Caki2 (cell line): ENCODE measurements at regions not wholly inside any gene's neighbourhood (a gene's known extent, or its start where the extent isn't known, plus 50 kb on each side); places are given as distances from the start of the nearest gene placed in this dataset.
A peak's percentile ranks its signal among the peaks of the same experiment; 100 is the strongest.
"Not testable (repeated sequence)": the region's sequence is repeated elsewhere in the genome, so short reads cannot be mapped to it uniquely, and the experiment has no call there.

Source experiments
- DNase-seq: peaks from one replicate; pipeline ENCODE4 v3.0.0-alpha.2; 2015; ENCODE audit warnings: low read depth
- in situ Hi-C: cut with HindIII; loops from 2 replicates; pipeline ENCODE4 v1.10.0; 2016; ENCODE audit warnings: low sequenced_read_pairs, low pct_unique_long_range_greater_than_20kb, mixed read lengths

- peak; percentile 70 for DNase-seq
- in situ Hi-C loops: no loop called here
Observed at GRCh38 chr5:1633605-1634336, 110.0 kb upstream of the LPCAT1 start.

DNA sequence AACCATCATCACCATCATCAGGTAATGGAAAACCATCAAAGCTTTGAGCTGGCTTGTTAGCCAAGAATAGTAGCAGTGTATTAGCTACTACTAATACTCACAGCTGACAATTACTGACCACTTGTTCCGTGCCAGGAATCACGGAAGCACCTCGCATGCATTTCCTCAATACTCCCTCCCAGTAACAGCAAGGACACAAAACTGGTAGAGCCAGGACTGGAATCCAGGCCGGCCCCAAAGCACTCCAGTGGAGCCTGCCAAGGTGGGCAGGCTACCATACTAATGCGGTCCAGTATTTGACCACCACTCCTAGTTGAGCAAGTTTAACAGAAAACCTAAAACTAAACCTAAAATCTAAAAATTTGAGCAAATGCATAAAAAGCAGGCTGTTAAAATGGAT lies 107.2 kb upstream of the LPCAT1 start:
- DNase-seq, in situ Hi-C loops: not testable (repeated sequence)

DNA sequence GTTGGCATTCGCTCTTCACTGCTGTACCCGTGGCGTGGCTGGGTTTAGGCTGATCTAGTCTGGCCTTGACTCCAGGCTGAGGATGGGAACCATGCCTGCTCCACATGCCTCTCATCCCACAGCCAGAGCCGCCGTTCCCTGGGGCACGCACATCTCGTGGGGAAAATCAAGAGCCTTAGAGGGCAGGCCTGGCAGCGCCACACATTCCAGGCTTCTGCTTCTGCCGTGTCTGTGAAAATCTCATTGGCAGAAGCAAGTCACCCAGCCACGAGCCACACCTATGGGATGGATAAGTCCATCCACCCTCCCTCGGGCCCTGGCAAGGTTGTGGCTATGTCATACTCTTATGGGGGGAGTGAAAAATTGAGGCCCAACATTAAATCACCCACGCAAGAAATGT lies 102.6 kb upstream of the LPCAT1 start:
- DNase-seq, in situ Hi-C loops: not testable (repeated sequence)

DNA sequence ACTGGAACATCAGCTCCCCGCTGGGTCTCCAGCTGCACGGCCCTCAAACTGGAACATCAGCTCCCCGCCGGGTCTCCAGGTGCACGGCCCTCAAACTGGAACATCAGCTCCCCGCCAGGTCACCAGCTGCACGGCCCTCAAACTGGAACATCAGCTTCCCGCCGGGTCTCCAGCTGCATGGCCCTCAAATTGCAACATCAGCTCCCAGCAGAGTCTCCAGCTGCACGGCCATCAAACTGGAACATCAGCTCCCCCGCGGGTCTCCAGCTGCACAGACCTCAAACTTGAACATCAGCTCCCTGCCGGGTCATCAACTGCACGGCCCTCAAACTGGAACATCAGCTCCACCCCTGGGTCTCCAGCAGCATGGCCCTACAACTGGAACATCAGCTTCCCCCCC lies 95.8 kb upstream of the LPCAT1 start:
- DNase-seq, in situ Hi-C loops: not testable (repeated sequence)

- in situ Hi-C loops, DNase-seq: not testable (repeated sequence)
Observed at GRCh38 chr5:1618296-1618865, 94.6 kb upstream of the LPCAT1 start.

- DNase-seq, in situ Hi-C loops: not testable (repeated sequence)
Observed at GRCh38 chr5:1617236-1617755, 93.5 kb upstream of the LPCAT1 start.

DNA sequence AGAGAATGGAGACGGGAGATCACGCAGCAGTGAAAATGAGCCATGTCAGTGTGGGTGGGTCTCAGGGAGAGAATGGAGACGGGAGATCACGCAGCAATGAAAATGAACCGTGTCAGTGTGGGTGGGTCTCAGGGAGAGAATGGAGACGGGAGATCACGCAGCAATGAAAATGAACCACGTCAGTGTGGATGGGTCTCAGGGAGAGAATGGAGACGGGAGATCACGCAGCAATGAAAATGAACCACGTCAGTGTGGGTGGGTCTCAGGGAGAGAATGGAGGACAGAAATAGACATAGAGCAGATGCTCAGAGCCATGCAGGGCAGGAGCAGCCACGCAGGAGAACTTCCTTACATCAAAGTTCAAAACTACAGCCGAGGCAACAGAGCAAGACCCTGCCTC lies 89.8 kb upstream of the LPCAT1 start:
- DNase-seq, in situ Hi-C loops: not testable (repeated sequence)

DNA sequence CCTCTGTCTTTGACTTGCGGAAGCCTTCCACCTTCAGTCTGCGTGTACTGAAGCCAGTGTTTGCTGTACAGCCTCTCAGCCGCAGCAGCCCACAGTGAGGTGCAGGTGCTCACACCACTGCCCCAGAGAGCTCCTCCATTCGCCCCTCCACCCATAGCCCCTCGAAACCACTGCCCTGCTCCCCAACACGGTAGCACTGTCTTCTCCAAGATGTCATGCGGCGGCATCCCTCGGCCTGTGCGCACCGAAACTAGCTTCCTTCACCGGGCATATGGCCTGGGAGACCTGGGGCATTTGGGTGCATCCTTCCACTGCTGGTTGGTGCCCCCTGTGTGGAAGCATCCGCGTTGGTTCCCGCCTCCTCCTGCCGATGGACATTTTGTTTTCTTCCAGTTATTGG lies 86.8 kb upstream of the LPCAT1 start:
- DNase-seq: not testable (repeated sequence)

GRCh38 chr5:1609111-1609510 lies 85.4 kb upstream of the LPCAT1 start:
- in situ Hi-C loops, DNase-seq: not testable (repeated sequence)

More for the DNA sequence above, 86.8 kb upstream of the LPCAT1 start:
- in situ Hi-C loops: not testable (repeated sequence)

GRCh38 chr5:1608336-1608735 lies 84.6 kb upstream of the LPCAT1 start:
- in situ Hi-C loops: not testable (repeated sequence)
- peak; percentile 8 for DNase-seq

DNA sequence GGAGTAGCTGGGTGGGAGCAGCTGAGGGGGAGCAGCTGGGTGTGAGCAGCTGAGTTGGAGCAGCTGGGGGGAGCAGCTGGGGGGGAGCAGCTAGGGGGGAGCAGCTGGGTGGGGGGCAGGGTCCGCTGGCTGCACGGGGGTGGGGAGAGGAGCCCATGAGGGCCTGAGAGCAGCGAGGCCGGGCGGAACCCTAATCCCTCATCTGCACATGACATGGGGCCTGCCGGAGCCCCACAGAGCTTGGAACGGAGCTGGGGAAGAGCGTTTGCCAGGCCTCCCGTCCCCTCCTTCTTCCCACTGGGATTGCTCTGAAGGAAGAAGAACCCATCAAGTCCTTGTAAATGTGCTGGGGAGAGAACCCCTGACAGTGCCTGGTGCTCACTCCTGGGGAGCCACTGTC lies 83.2 kb upstream of the LPCAT1 start:
- in situ Hi-C loops, DNase-seq: not testable (repeated sequence)

GRCh38 chr5:1603916-1604315 lies 80.2 kb upstream of the LPCAT1 start:
- DNase-seq, in situ Hi-C loops: not testable (repeated sequence)

DNA sequence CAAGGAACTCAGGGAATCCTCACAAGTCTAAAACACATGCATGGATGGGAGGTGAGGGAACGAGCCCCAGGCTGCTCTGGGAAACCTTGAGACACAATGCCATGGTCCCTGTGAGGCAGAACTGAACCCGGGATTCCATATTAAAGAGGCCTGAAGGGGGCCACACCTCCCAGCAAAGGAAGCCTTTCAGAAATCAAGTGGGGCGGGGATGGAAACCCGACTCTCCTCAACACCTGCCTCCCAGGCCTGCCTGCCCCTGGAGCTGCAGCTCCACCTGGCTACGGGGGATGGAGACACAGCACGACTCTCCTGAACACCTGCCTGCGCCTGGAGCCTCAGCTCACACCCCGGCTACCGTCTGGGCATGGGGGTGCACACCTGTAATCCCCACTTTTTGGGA lies 77.8 kb upstream of the LPCAT1 start:
- peak; percentile 12 for DNase-seq
- in situ Hi-C loops: not testable (repeated sequence)

- peak; percentile 75 for DNase-seq
- in situ Hi-C loops: not testable (repeated sequence)
Observed at GRCh38 chr5:1598950-1599737, 75.4 kb upstream of the LPCAT1 start.

DNA sequence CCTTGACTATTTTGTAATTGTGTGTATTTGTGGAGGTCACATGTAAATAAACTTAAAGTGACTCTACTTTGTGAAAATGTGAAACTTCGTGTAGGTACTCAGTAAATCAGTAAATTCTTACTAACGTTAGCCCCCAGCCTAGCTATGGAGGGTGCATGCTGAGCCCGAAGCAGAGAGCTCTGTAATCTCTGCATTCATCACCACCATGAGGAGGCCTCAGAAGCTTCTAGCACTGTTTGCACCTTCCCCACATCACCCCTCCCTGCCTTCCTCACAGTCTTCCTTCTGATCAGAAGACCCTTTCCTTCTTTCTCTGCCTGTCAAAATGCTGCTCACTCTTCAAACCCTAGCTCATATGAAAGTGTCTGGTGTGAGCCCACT lies 73.3 kb upstream of the LPCAT1 start:
- DNase-seq, in situ Hi-C loops: not testable (repeated sequence)

GRCh38 chr5:1596462-1597092 lies 72.8 kb upstream of the LPCAT1 start:
- in situ Hi-C loops, DNase-seq: not testable (repeated sequence)

- in situ Hi-C loops: no loop called here
- peak; percentile 83 for DNase-seq
Observed at GRCh38 chr5:1594357-1595106, 70.8 kb upstream of the LPCAT1 start.

GRCh38 chr5:1593903-1594356 lies 70.2 kb upstream of the LPCAT1 start:
- in situ Hi-C loops: no loop called here
- no peak for DNase-seq
